Esophagus muscularis mucosa (tissue), 4 donors: ENCODE measurements at regions not wholly inside any gene's neighbourhood (a gene's known extent, or its start where the extent isn't known, plus 50 kb on each side); places are given as distances from the start of the nearest gene placed in this dataset.
A peak's percentile ranks its signal among the peaks of the same experiment; 100 is the strongest.

Experiments
- DNase-seq: peaks from one replicate; pipeline ENCODE4 v3.0.0-alpha.2; 2017; ENCODE audit errors: extremely low spot score
- H3K27ac ChIP-seq, 4 donors: fragments of 200-600 bp; sonication (generic); replicated peaks in 1 of 4; 1 replicate in 3 of 4; 2 replicates in 1 of 4; pipeline ENCODE4 v1.5.1; 2016 to 2019; ENCODE audit warnings: mild to moderate bottlenecking in 1 of 4
- H3K27me3 ChIP-seq, 4 donors: fragments of 200-600 bp; sonication (generic); one replicate each; pipeline versions ENCODE4 v1.5.1 to v1.6.0; 2016 to 2019
- H3K36me3 ChIP-seq, 4 donors: fragments of 200-600 bp; sonication (generic); one replicate each; pipeline ENCODE4 v1.5.1; 2016 to 2019
- H3K4me1 ChIP-seq, 4 donors: fragments of 200-600 bp; sonication (generic); one replicate each; pipeline ENCODE4 v1.5.1; 2016 to 2019
- H3K4me3 ChIP-seq, 4 donors: fragments of 200-600 bp; sonication (generic); 1 replicate in 2 of 4; 2 replicates in 2 of 4; pipeline ENCODE4 v1.5.1; 2016 to 2019; ENCODE audit warnings: mild to moderate bottlenecking in 4 of 4, moderate library complexity in 1 of 4
- H3K9me3 ChIP-seq, 4 donors: fragments of 200-600 bp; sonication (generic); 1 replicate in 3 of 4; 2 replicates in 1 of 4; pipeline ENCODE4 v1.5.1; 2016 to 2019
- CTCF ChIP-seq, 3 experiments: fragments of 200-600 bp in 2 of 3; fragments of 450-650 bp in 1 of 3; sonication (generic) in 2 of 3; IDR thresholded peaks; one replicate each; pipeline ENCODE4 v1.5.1; 2017 to 2019; ENCODE audit warnings: antibody characterized with exemption in 3 of 3, mild to moderate bottlenecking in 2 of 3, moderate library complexity in 1 of 3
- EP300 ChIP-seq: sonication (generic); formaldehyde crosslinking; IDR thresholded peaks from one replicate; pipeline ENCODE4 v1.6.1; 2017; ENCODE audit warnings: antibody characterized with exemption
- POLR2A ChIP-seq: fragments of 450-650 bp; IDR thresholded peaks from one replicate; pipeline ENCODE4 v1.6.1; 2017; ENCODE audit warnings: antibody characterized with exemption, moderate library complexity, mild to moderate bottlenecking, low read depth
- POLR2AphosphoS5 ChIP-seq, 2 donors: sonication (generic); formaldehyde crosslinking; IDR thresholded peaks; one replicate each; pipeline ENCODE4 v1.6.1; 2017; ENCODE audit warnings: antibody characterized with exemption in 2 of 2
- WGBS: methylation state at CpG from one replicate; pipeline ENCODE4 v1.1.5; 2018; 5-methylcytosine and 5-hydroxymethylcytosine counted together
- intact Hi-C: fragments of 100-400 bp; cut with DNase I; formaldehyde crosslinking; loops from one replicate; pipeline ENCODE4 v1.15.1; 2023

- peaks cover 2 to 24% (median 7%) of the 10 kb centered on the region in 4 donors for H3K4me1 ChIP-seq
- H3K4me3 ChIP-seq = no peak overlapping the region
- intact Hi-C loops = no loop called here
- no peaks in the 10 kb centered on the region for H3K9me3 ChIP-seq
- H3K27ac ChIP-seq = no peak overlapping the region
- no peaks in the 10 kb centered on the region for H3K36me3 ChIP-seq
- no peak for TF ChIP-seq POLR2A
- TF ChIP-seq CTCF (IDR thresholded peaks at IDR 0.05) = no peak
- TF ChIP-seq EP300 = no peak
- no peak for TF ChIP-seq POLR2AphosphoS5 (IDR thresholded peaks at IDR 0.05)
- no peak for DNase-seq
- no peaks in the 10 kb centered on the region for H3K27me3 ChIP-seq
- 95% methylated on average over 9 of the region's 14 CpGs for WGBS
These were observed 157.9 kb upstream of the SLC38A2 start for GRCh38 chr12:46530373-46531056.

DNA sequence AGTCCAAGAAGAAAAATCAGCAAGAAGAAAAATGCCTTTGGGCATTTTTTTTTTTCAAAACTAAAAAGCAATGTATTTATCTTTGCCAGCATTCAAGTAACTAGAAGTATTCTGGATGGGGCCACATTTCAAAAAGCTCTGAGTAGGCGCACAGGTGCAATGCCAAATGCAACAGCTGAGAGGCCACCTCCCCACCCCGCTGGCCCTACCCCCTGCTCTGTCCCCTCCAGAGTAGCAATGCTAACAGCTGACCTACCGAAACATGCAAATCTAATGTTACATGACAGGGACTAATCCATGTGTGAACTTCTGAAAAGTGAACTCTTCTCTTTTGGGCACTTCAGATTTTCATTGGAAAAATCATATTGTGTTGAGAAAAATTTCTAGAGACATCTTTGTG is 153.7 kb upstream of the SLC38A2 start:
- 65% methylated on average over 3 of the region's 3 CpGs for WGBS
- DNase-seq = no peak
- Histone ChIP-seq H3K36me3 (no peaks in the 10 kb centered on the region), H3K4me1 (peaks cover 35 to 42% (median 39%) of the 10 kb centered on the region in 4 donors), H3K4me3 (no peak overlapping the region), H3K27ac (no peak overlapping the region), H3K9me3 (no peaks in the 10 kb centered on the region), H3K27me3 (no peaks in the 10 kb centered on the region)
- no peak for TF ChIP-seq POLR2A
- TF ChIP-seq POLR2AphosphoS5 (IDR thresholded peaks at IDR 0.05) = no peak
- TF ChIP-seq EP300 = no peak
- no peak for TF ChIP-seq CTCF (IDR thresholded peaks at IDR 0.05)
- intact Hi-C loops = loop anchor here (10.0 kb wide), 1 partner anchor 141 kb away; no protein-coding TSS in a partner anchor

GRCh38 chr12:46524778-46525177 is 152.2 kb upstream of the SLC38A2 start:
- H3K27me3 ChIP-seq = no peaks in the 10 kb centered on the region
- no peaks in the 10 kb centered on the region for H3K36me3 ChIP-seq
- H3K9me3 ChIP-seq = no peaks in the 10 kb centered on the region
- 24% methylated on average over 2 of the region's 2 CpGs for WGBS
- intact Hi-C loops = loop anchor here (10.0 kb wide), 1 partner anchor 140 kb away; no protein-coding TSS in a partner anchor
- peaks cover 37 to 45% (median 41%) of the 10 kb centered on the region in 4 donors for H3K4me1 ChIP-seq
- peak overlapping the region; percentile 64 to 71 (median 67) for H3K27ac ChIP-seq
- TF ChIP-seq POLR2AphosphoS5 (IDR thresholded peaks at IDR 0.05) = peak; percentile 84 to 87
- TF ChIP-seq POLR2A = no peak
- H3K4me3 ChIP-seq = no peak overlapping the region
- DNase-seq = peak; percentile 96

DNA sequence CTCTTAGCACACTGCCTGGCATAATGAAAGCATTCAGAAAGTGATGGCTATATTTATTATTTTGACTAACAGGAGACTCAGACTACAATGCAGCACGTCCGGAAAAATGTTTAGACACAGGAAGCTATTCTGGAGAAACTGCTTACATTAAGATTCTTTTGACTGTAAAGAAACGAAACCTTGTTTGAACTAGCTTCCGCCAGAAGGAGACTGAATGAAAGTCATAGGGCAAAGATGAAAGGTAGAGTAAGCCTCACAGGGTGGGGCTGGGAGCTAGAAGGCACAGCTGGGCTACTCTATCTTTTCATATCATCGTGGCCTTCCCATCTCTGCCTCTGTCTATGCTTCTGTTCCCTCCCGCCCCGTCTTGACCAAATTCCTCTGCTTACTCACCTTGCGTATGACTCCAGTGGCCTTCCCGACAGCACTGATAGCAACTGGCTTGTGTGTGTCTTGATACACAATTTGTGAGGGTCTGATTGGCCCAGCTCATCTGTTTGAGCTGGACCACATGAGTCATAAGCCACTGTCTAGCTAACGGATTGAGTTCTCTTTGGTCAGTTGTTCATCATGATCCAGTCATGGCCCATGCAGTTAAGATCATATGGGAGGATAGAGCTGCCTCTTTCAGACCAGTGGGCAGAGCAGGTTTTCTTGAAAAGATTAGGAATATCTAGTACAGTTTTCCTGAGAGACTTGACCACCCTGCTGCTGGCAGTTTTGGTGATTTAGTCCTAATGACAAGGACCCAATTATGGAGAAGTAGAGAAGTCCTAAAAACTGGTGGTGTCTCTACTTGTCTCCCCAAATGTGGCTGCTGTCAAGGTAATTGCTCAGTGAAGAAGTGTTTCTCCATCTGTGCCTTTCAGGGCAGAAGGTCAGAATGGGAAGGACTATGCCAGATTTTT is 151.5 kb upstream of the SLC38A2 start:
- no peak for DNase-seq
- Histone ChIP-seq H3K36me3 (no peaks in the 10 kb centered on the region), H3K9me3 (no peaks in the 10 kb centered on the region), H3K27ac (peak overlapping the region; percentile 64 to 71 (median 67)), H3K27me3 (no peaks in the 10 kb centered on the region), H3K4me3 (no peak overlapping the region), H3K4me1 (peaks cover 38 to 49% (median 46%) of the 10 kb centered on the region in 4 donors)
- WGBS = 43% methylated on average over 10 of the region's 10 CpGs
- TF ChIP-seq EP300 (no peak), CTCF (IDR thresholded peaks at IDR 0.05) (no peak)
- intact Hi-C loops = loop anchor here (10.0 kb wide), 1 partner anchor 139 kb away; no protein-coding TSS in a partner anchor

DNA sequence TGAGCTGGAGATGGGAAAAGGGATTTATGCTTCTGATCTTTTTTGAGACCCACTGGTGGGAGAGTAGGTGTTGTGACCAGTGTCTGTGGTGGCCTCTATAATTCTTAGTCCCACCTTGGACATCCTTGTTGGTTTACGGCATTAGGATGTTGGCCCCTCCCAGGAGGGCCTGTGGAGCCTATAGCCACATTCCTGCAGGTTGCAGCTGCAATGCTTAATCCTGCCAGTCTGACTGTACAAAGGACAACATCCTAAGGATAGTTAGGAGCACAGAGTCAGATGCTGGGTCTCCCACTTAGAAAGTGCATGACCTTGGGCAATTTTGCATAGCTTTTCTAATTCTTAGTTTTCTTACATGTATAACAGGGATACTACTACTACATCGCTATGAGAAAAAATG is 150.9 kb upstream of the SLC38A2 start:
- Histone ChIP-seq H3K9me3 (no peaks in the 10 kb centered on the region), H3K36me3 (no peaks in the 10 kb centered on the region), H3K27me3 (no peaks in the 10 kb centered on the region), H3K4me3 (no peak overlapping the region), H3K27ac (peak overlapping the region in 2 of 4 donors; percentile 64 to 69), H3K4me1 (peaks cover 38 to 55% (median 51%) of the 10 kb centered on the region in 4 donors)
- 75% methylated on average over 2 of the region's 2 CpGs for WGBS
- TF ChIP-seq POLR2A (no peak), POLR2AphosphoS5 (IDR thresholded peaks at IDR 0.05) (no peak), EP300 (no peak), CTCF (IDR thresholded peaks at IDR 0.05) (no peak)
- no peak for DNase-seq
- intact Hi-C loops = loop anchor here (10.0 kb wide), 1 partner anchor 139 kb away; no protein-coding TSS in a partner anchor
